Ishikawa (cell line): ENCODE measurements at regions not wholly inside any gene's neighbourhood (a gene's known extent, or its start where the extent isn't known, plus 50 kb on each side); places are given as distances from the start of the nearest gene placed in this dataset.

Experiments used
- CEBPB ChIP-seq: IDR thresholded peaks from 2 replicates; pipeline ENCODE4 v1.6.1; 2012
- CREB1 ChIP-seq: IDR thresholded peaks from 2 replicates; pipeline ENCODE4 v1.6.1; 2012; ENCODE audit warnings: low read depth
- EGR1 ChIP-seq: IDR thresholded peaks from 2 replicates; pipeline ENCODE4 v1.6.1; 2012
- EP300 ChIP-seq: IDR thresholded peaks from 2 replicates; pipeline ENCODE4 v1.6.1; 2012; ENCODE audit warnings: borderline replicate concordance
- FOXM1 ChIP-seq: IDR thresholded peaks from 2 replicates; pipeline ENCODE4 v1.6.1; 2012; ENCODE audit warnings: low read depth, borderline replicate concordance
- NFIC ChIP-seq: IDR thresholded peaks from 2 replicates; pipeline ENCODE4 v1.6.1; 2012
- RAD21 ChIP-seq: IDR thresholded peaks from 2 replicates; pipeline ENCODE4 v1.6.1; 2012; ENCODE audit warnings: low read depth
- TAF1 ChIP-seq: IDR thresholded peaks from 2 replicates; pipeline ENCODE4 v1.6.1; 2012; ENCODE audit warnings: low read depth, mild to moderate bottlenecking
- TCF12 ChIP-seq: IDR thresholded peaks from 2 replicates; pipeline ENCODE4 v1.6.1; 2012; ENCODE audit warnings: low read depth
- TEAD4 ChIP-seq: IDR thresholded peaks from 2 replicates; pipeline ENCODE4 v1.6.1; 2012
- USF1 ChIP-seq: IDR thresholded peaks from 2 replicates; pipeline ENCODE4 v1.6.1; 2012
- YY1 ChIP-seq: IDR thresholded peaks from 2 replicates; pipeline ENCODE4 v1.6.1; 2012; ENCODE audit warnings: low read depth
- ZBTB7A ChIP-seq: IDR thresholded peaks from 2 replicates; pipeline ENCODE4 v1.6.1; 2012; ENCODE audit warnings: low read depth
- TF ChIP-seq, protein P1 (sequence below): IDR thresholded peaks from 2 replicates; pipeline ENCODE4 v1.6.1; 2012; ENCODE audit warnings: low read depth, mild to moderate bottlenecking
- TF ChIP-seq, protein P2 (sequence below): IDR thresholded peaks from 2 replicates; pipeline ENCODE4 v1.6.1; 2012

- no peak for TF ChIP-seq ZBTB7A
- TF ChIP-seq NFIC = no peak
- TF ChIP-seq RAD21 = no peak
- TF ChIP-seq EP300 = no peak
- TF ChIP-seq, protein P1, sequence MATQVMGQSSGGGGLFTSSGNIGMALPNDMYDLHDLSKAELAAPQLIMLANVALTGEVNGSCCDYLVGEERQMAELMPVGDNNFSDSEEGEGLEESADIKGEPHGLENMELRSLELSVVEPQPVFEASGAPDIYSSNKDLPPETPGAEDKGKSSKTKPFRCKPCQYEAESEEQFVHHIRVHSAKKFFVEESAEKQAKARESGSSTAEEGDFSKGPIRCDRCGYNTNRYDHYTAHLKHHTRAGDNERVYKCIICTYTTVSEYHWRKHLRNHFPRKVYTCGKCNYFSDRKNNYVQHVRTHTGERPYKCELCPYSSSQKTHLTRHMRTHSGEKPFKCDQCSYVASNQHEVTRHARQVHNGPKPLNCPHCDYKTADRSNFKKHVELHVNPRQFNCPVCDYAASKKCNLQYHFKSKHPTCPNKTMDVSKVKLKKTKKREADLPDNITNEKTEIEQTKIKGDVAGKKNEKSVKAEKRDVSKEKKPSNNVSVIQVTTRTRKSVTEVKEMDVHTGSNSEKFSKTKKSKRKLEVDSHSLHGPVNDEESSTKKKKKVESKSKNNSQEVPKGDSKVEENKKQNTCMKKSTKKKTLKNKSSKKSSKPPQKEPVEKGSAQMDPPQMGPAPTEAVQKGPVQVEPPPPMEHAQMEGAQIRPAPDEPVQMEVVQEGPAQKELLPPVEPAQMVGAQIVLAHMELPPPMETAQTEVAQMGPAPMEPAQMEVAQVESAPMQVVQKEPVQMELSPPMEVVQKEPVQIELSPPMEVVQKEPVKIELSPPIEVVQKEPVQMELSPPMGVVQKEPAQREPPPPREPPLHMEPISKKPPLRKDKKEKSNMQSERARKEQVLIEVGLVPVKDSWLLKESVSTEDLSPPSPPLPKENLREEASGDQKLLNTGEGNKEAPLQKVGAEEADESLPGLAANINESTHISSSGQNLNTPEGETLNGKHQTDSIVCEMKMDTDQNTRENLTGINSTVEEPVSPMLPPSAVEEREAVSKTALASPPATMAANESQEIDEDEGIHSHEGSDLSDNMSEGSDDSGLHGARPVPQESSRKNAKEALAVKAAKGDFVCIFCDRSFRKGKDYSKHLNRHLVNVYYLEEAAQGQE = no peak
- TF ChIP-seq TAF1 = no peak
- no peak for TF ChIP-seq USF1
- no peak for TF ChIP-seq FOXM1
- TF ChIP-seq CREB1 = no peak
- no peak for TF ChIP-seq YY1
- TF ChIP-seq CEBPB = no peak
- TF ChIP-seq, protein P2, sequence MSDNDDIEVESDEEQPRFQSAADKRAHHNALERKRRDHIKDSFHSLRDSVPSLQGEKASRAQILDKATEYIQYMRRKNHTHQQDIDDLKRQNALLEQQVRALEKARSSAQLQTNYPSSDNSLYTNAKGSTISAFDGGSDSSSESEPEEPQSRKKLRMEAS = no peak
- no peak for TF ChIP-seq TEAD4
- no peak for TF ChIP-seq TCF12
- no peak for TF ChIP-seq EGR1
Measured at GRCh38 chr2:155404433-155405002, 706.0 kb downstream of the KCNJ3 start.

- TF ChIP-seq USF1 (no peak), TCF12 (no peak), TEAD4 (no peak)
Measured at GRCh38 chr2:155393406-155393805, 694.9 kb downstream of the KCNJ3 start.

GRCh38 chr2:155391613-155392130, 693.2 kb downstream of the KCNJ3 start:
- TF ChIP-seq EP300 (no peak), CEBPB (no peak), YY1 (no peak), NFIC (no peak), FOXM1 (no peak), TCF12 (no peak), CREB1 (no peak), EGR1 (no peak), TAF1 (no peak), TEAD4 (no peak)
- TF ChIP-seq, protein P2 = no peak
- TF ChIP-seq, protein P1 = no peak

- no peak for TF ChIP-seq TEAD4
- TF ChIP-seq USF1 = no peak
- TF ChIP-seq YY1 = no peak
- no peak for TF ChIP-seq ZBTB7A
- no peak for TF ChIP-seq CREB1
- no peak for TF ChIP-seq CEBPB
- no peak for TF ChIP-seq EP300
- TF ChIP-seq NFIC = no peak
- no peak for TF ChIP-seq RAD21
- no peak for TF ChIP-seq EGR1
- TF ChIP-seq TCF12 = no peak
- TF ChIP-seq, protein P1 = no peak
- no peak for TF ChIP-seq FOXM1
- TF ChIP-seq, protein P2 = no peak
- TF ChIP-seq TAF1 = no peak
Measured at GRCh38 chr2:155389224-155389623, 690.7 kb downstream of the KCNJ3 start.
